Mesothelial cell of epicardium (in vitro differentiated cells): ENCODE measurements at regions not wholly inside any gene's neighbourhood (a gene's known extent, or its start where the extent isn't known, plus 50 kb on each side); places are given as distances from the start of the nearest gene placed in this dataset.

Source experiments
- DNase-seq, 2 experiments: peaks; one replicate each; pipeline ENCODE4 v3.0.0; 2021; ENCODE audit warnings: low spot score in 2 of 2; ENCODE audit not compliant: unreplicated experiment in 2 of 2
- H3K27ac Mint-ChIP-seq: 2 replicates; pipeline ENCODE4 v1.8.0; 2021; ENCODE audit warnings: mixed read lengths
- H3K27me3 Mint-ChIP-seq: 2 replicates; pipeline ENCODE4 v1.8.0; 2021; ENCODE audit warnings: low read depth, mixed read lengths
- H3K36me3 Mint-ChIP-seq: 2 replicates; pipeline ENCODE4 v1.8.0; 2021; ENCODE audit warnings: mixed read lengths
- H3K4me1 Mint-ChIP-seq: 2 replicates; pipeline ENCODE4 v1.8.0; 2021; ENCODE audit warnings: mixed read lengths
- H3K4me3 Mint-ChIP-seq: 2 replicates; pipeline ENCODE4 v1.8.0; 2021; ENCODE audit warnings: mild to moderate bottlenecking, moderate library complexity, mixed read lengths
- H3K9me3 Mint-ChIP-seq: 2 replicates; pipeline ENCODE4 v1.8.0; 2021; ENCODE audit warnings: mixed read lengths
- CTCF ChIP-seq: fragments of 200-600 bp; sonication (generic); IDR thresholded peaks from one replicate; pipeline ENCODE4 v1.5.0; 2021; ENCODE audit warnings: antibody characterized with exemption; ENCODE audit not compliant: unreplicated experiment

DNA sequence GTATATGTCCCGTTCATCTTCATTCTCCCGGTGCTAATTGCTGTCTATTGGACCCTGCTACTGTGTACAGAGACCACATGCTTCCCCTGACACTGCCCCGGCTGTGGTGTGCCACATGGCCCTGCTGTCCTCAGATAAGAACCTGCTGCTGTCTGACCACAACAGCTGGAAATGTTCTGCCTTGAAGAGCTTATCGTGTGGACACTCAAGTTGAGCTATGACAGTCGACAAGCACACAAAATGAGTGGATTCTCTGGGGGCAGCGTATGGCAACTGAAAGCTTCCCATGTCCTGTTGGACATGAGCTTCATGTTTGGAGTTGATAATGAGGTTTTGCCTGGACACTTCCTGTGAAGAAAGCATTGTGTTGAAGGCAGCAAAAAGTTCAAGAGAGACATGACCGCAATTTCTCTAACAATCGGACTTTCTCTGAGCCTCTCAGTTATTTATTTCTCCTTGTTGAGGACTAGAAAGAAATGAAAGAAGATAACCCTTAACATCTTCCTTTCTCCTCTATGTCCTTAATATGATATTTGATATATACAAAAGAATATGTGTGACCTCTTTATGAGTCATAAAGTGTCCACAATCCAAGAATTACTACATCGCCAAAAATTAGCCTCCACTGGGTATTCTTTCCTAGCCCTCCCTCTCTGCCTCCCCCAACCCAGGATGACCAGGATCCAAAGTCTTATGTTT, 187.1 kb upstream of the TCF21 start:
- no peak for TF ChIP-seq CTCF
- no peak overlapping the region for H3K4me3 Mint-ChIP-seq
- H3K4me1 Mint-ChIP-seq = peaks cover 2% of the 10 kb centered on the region
- H3K9me3 Mint-ChIP-seq = peaks cover 10% of the 10 kb centered on the region
- H3K27me3 Mint-ChIP-seq = no peaks in the 10 kb centered on the region
- no peak overlapping the region for H3K27ac Mint-ChIP-seq
- no peaks in the 10 kb centered on the region for H3K36me3 Mint-ChIP-seq
- DNase-seq = no peak

GRCh38 chr6:133704371-133704770, 184.5 kb upstream of the TCF21 start:
- H3K27me3 Mint-ChIP-seq = no peaks in the 10 kb centered on the region

GRCh38 chr6:133705066-133705465, 183.8 kb upstream of the TCF21 start:
- Mint-ChIP-seq H3K27ac (no peak overlapping the region), H3K4me3 (no peak overlapping the region), H3K36me3 (no peaks in the 10 kb centered on the region), H3K9me3 (peaks cover 12% of the 10 kb centered on the region), H3K27me3 (no peaks in the 10 kb centered on the region), H3K4me1 (peaks cover 2% of the 10 kb centered on the region)
- TF ChIP-seq CTCF = no peak
- no peak for DNase-seq

More at GRCh38 chr6:133704371-133704770, 184.5 kb upstream of the TCF21 start:
- no peak for TF ChIP-seq CTCF
- H3K4me1 Mint-ChIP-seq = peaks cover 2% of the 10 kb centered on the region
- no peak for DNase-seq
- peaks cover 14% of the 10 kb centered on the region for H3K9me3 Mint-ChIP-seq
- no peak overlapping the region for H3K27ac Mint-ChIP-seq
- H3K36me3 Mint-ChIP-seq = no peaks in the 10 kb centered on the region
- H3K4me3 Mint-ChIP-seq = no peak overlapping the region

- Mint-ChIP-seq H3K36me3 (no peaks in the 10 kb centered on the region), H3K9me3 (peaks cover 9% of the 10 kb centered on the region), H3K27ac (no peak overlapping the region), H3K4me3 (no peak overlapping the region), H3K27me3 (no peaks in the 10 kb centered on the region), H3K4me1 (peaks cover 2% of the 10 kb centered on the region)
- DNase-seq = no peak
- TF ChIP-seq CTCF = no peak
Measured at GRCh38 chr6:133705731-133706130, 183.2 kb upstream of the TCF21 start.

DNA sequence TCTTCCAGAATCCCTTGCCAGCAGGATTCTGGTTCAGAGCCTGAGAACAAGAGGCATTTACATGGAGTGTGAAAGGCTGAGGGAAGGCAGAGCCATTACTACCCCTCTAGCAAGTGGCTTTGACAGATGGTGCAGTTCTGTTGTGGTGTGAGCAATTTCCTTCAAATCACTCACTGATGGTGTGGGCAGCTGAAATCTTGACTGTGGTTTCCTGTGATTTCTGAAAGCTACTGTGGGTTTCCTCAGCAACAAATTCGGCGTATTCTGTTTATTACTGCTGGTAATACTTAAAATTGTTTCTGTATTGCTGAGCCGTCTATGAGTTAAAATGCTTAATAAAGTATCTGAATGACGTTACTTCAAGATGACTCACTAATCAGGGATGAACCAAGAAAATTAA, 181.5 kb upstream of the TCF21 start:
- Mint-ChIP-seq H3K27ac (no peak overlapping the region), H3K9me3 (peaks cover 5% of the 10 kb centered on the region), H3K4me1 (peaks cover 2% of the 10 kb centered on the region), H3K36me3 (no peaks in the 10 kb centered on the region), H3K4me3 (no peak overlapping the region), H3K27me3 (no peaks in the 10 kb centered on the region)
- no peak for TF ChIP-seq CTCF
- no peak for DNase-seq
